GM12878 (cell line): ENCODE measurements at regions not wholly inside any gene's neighbourhood (a gene's known extent, or its start where the extent isn't known, plus 50 kb on each side); places are given as distances from the start of the nearest gene placed in this dataset.
A peak's percentile ranks its signal among the peaks of the same experiment; 100 is the strongest.

Experiments
- ATAC-seq: fragments of 200-7000 bp; cut with Tn5 transposase; 3 replicates; pipeline ENCODE4 v1.9.1; 2020; ENCODE audit warnings: mild to moderate bottlenecking, moderate library complexity
- BruUV-seq: library from RNA; stranded (reverse); fragments of 400-500 nt; replicated peaks from 2 replicates; lab custom pipeline; 2021; lab: Mats Ljungman, UMichigan
- CTCF ChIA-PET: fragments of 300-600 bp; sonication (Branson Sonifier 250); formaldehyde crosslinking; extraction: SDS; loops from one replicate; lab custom pipeline; 2021; ENCODE audit warnings: inconsistent platforms; lab: Yijun Ruan, JAX
- POLR2A ChIA-PET: fragments of 350-600 bp; formaldehyde crosslinking; extraction: SDS; loops from one replicate; lab custom pipeline; 2021; ENCODE audit warnings: inconsistent platforms; lab: Charles Lee
- RAD21 ChIA-PET: fragments of 300-600 bp; sonication (Branson Sonifier 250); formaldehyde crosslinking; loops from one replicate; lab custom pipeline; 2023; ENCODE audit warnings: antibody characterized with exemption; ENCODE audit not compliant: unreplicated experiment; lab: Charles Lee
- SMC1A ChIA-PET: fragments of 300-600 bp; sonication (Branson Sonifier 250); formaldehyde crosslinking; loops from one replicate; lab custom pipeline; 2023; ENCODE audit not compliant: unreplicated experiment, uncharacterized antibody; lab: Charles Lee
- DNase-seq: peaks from one replicate; pipeline ENCODE4 v3.0.0-alpha.2; 2011; ENCODE audit warnings: low read depth, low spot score
- FAIRE-seq: peaks from 3 replicates; lab custom pipeline; 2011; peaks lifted over from hg19 to GRCh38; lab: Jason Lieb, UNC
- H2AFZ ChIP-seq: 2 replicates; pipeline ENCODE4 v1.6.0; 2011; ENCODE audit warnings: low read depth, low read length, control low read depth; ENCODE audit not compliant: control insufficient read depth
- H3K27ac ChIP-seq: 2 replicates; pipeline ENCODE4 v1.5.1; 2011; ENCODE audit warnings: control low read depth; ENCODE audit not compliant: control insufficient read depth, insufficient read depth
- H3K27me3 ChIP-seq, 2 experiments: replicated peaks in 1 of 2; 2 replicates each; pipeline versions ENCODE4 v1.6.0 to v1.6.1; 2011; ENCODE audit warnings: low read length in 1 of 2; ENCODE audit not compliant: control insufficient read depth in 2 of 2, insufficient read depth in 2 of 2
- H3K36me3 ChIP-seq, 2 experiments: 2 replicates each; pipeline ENCODE4 v1.5.1; 2011; ENCODE audit warnings: low read length in 1 of 2; ENCODE audit not compliant: control insufficient read depth in 2 of 2, insufficient read depth in 2 of 2
- H3K4me1 ChIP-seq: 2 replicates; pipeline ENCODE4 v1.6.1; 2011; ENCODE audit warnings: mild to moderate bottlenecking, low read length, moderate library complexity, mixed read lengths; ENCODE audit not compliant: control insufficient read depth, insufficient read depth
- H3K4me2 ChIP-seq: 2 replicates; pipeline ENCODE4 v1.6.0; 2011; ENCODE audit warnings: control low read depth; ENCODE audit not compliant: control insufficient read depth, insufficient read depth
- H3K4me3 ChIP-seq: fragments of 200-600 bp; sonication (generic); 2 replicates; pipeline ENCODE4 v1.5.1; 2016
- H3K79me2 ChIP-seq: 2 replicates; pipeline ENCODE4 v1.6.0; 2011; ENCODE audit warnings: low read length; ENCODE audit not compliant: control insufficient read depth, insufficient read depth
- H3K9ac ChIP-seq: 2 replicates; pipeline ENCODE4 v1.8.0; 2011; ENCODE audit warnings: low read length, control low read depth, mixed read lengths; ENCODE audit not compliant: control insufficient read depth, insufficient read depth
- H3K9me3 ChIP-seq: replicated peaks from 3 replicates; pipeline ENCODE4 v1.5.1; 2011; ENCODE audit warnings: mild to moderate bottlenecking, low read length; ENCODE audit not compliant: control insufficient read depth, insufficient read depth
- H4K20me1 ChIP-seq: 2 replicates; pipeline ENCODE4 v1.6.0; 2011; ENCODE audit not compliant: control insufficient read depth, insufficient read depth
- LARP7 ChIP-seq: fragments of 450-650 bp; IDR thresholded peaks from 2 replicates; pipeline ENCODE4 v1.6.1; 2017; ENCODE audit warnings: mild to moderate bottlenecking
- RAD21 ChIP-seq: IDR thresholded peaks from 2 replicates; pipeline ENCODE4 v1.6.1; 2011; ENCODE audit warnings: mild to moderate bottlenecking, low read depth, low read length, moderate library complexity; ENCODE audit not compliant: insufficient read depth
- SMC3 ChIP-seq: IDR thresholded peaks from 2 replicates; pipeline ENCODE4 v1.6.1; 2011; ENCODE audit warnings: low read length, improper control_type of control experiment, borderline replicate concordance
- TCF7 ChIP-seq: IDR thresholded peaks from 2 replicates; pipeline ENCODE4 v1.6.1; 2014; ENCODE audit warnings: antibody characterized with exemption, borderline replicate concordance
- WGBS: methylation state at CpG from one replicate; pipeline ENCODE4 v1.1.6; 2016; ENCODE audit warnings: low lambda C conversion rate; ENCODE audit not compliant: insufficient replicate concordance, insufficient coverage; ENCODE audit errors: missing lambda C conversion rate; 5-methylcytosine and 5-hydroxymethylcytosine counted together
- in situ Hi-C: fragments of 300-500 bp; cut with MboI; formaldehyde crosslinking; loops from 9 replicates; pipeline ENCODE4 v1.14.3; 2018; ENCODE audit warnings: mixed read lengths
- intact Hi-C: fragments of 100-400 bp; cut with micrococcal nuclease; formaldehyde crosslinking; loops from one replicate; pipeline ENCODE4 v1.14.2; 2022; ENCODE audit not compliant: unreplicated experiment
- TF ChIP-seq, protein P1 (sequence below), 3 experiments: IDR thresholded peaks in 2 of 3; conservative IDR thresholded peaks in 1 of 3; 2 replicates each; pipeline ENCODE4 v1.5.1; 2011; ENCODE audit warnings: low read depth in 3 of 3, low read length in 3 of 3, mild to moderate bottlenecking in 3 of 3, control low read depth in 2 of 3, moderate library complexity in 2 of 3, inconsistent platforms in 1 of 3, mixed read lengths in 1 of 3; ENCODE audit not compliant: control insufficient read depth in 2 of 3, insufficient read depth in 1 of 3; ENCODE audit errors: extremely low read depth in 1 of 3

- ChIA-PET SMC1A (interaction anchor here (1.6 to 2.2 kb wide), 4 partner anchors 20 to 631 kb away, joined by 3 to 8 read pairs (median 6); no protein-coding TSS in a partner anchor), POLR2A (no interaction called here), RAD21 (interaction anchor here (0.7 to 1.7 kb wide), 2 partner anchors 123 to 632 kb away, joined by 3 to 5 read pairs; no protein-coding TSS in a partner anchor), CTCF (interaction anchor here (0.7 to 5.5 kb wide), 4 partner anchors 9 to 699 kb away, joined by 3 to 37 read pairs (median 4); no protein-coding TSS in a partner anchor)
- DNase-seq: no peak
- Histone ChIP-seq H3K4me1 (no peaks in the 10 kb centered on the region), H3K79me2 (no peaks in the 10 kb centered on the region), H3K27ac (no peak overlapping the region), H3K4me3 (no peak overlapping the region), H3K9ac (no peak overlapping the region), H4K20me1 (no peaks in the 10 kb centered on the region), H2AFZ (no peak overlapping the region), H3K36me3 (no peaks in the 10 kb centered on the region), H3K4me2 (no peak overlapping the region), H3K9me3 (no peaks in the 10 kb centered on the region), H3K27me3 (no peaks in the 10 kb centered on the region)
- FAIRE-seq: no peak
- in situ Hi-C loops: no loop called here
- peak; percentile 39; the same call in 1 of the 2 replicates for TF ChIP-seq SMC3
- no peak for TF ChIP-seq TCF7
- TF ChIP-seq RAD21: peak; percentile 49
- TF ChIP-seq, protein P1, sequence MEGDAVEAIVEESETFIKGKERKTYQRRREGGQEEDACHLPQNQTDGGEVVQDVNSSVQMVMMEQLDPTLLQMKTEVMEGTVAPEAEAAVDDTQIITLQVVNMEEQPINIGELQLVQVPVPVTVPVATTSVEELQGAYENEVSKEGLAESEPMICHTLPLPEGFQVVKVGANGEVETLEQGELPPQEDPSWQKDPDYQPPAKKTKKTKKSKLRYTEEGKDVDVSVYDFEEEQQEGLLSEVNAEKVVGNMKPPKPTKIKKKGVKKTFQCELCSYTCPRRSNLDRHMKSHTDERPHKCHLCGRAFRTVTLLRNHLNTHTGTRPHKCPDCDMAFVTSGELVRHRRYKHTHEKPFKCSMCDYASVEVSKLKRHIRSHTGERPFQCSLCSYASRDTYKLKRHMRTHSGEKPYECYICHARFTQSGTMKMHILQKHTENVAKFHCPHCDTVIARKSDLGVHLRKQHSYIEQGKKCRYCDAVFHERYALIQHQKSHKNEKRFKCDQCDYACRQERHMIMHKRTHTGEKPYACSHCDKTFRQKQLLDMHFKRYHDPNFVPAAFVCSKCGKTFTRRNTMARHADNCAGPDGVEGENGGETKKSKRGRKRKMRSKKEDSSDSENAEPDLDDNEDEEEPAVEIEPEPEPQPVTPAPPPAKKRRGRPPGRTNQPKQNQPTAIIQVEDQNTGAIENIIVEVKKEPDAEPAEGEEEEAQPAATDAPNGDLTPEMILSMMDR (IDR thresholded peaks at IDR 0.05 in 2 of 3, conservative IDR thresholded peaks at IDR 0.05 in 1 of 3; ENCODE audit: control insufficient read depth in 2 of 3, extremely low read depth in 1 of 3, insufficient read depth in 1 of 3, low read depth in 3 of 3, low read length in 3 of 3): peak; percentile 34 to 44 (median 40); a peak in 4 of 6 replicates
- no peak for TF ChIP-seq LARP7
- ATAC-seq: peak; percentile 88
- no TSS peak for BruUV-seq
- intact Hi-C loops: no loop called here
- 0% methylated on average over 1 of the region's 1 CpG for WGBS
These were observed 120.2 kb upstream of the TMEM229A start for GRCh38 chr7:124152859-124153692.
